PC-9 (cell line): ENCODE measurements at regions not wholly inside any gene's neighbourhood (a gene's known extent, or its start where the extent isn't known, plus 50 kb on each side); places are given as distances from the start of the nearest gene placed in this dataset.

ENCODE experiments used
- BruUV-seq: library from RNA; stranded (reverse); fragments of 400-500 nt; replicated peaks from 2 replicates; lab custom pipeline; 2021; lab: Mats Ljungman, UMichigan
- CTCF ChIA-PET: fragments of 300-600 bp; sonication (Branson Sonifier 250); formaldehyde crosslinking; loops from one replicate; lab custom pipeline; 2022; ENCODE audit warnings: antibody characterized with exemption; lab: Charles Lee
- POLR2A ChIA-PET: fragments of 300-600 bp; sonication (Branson Sonifier 250); formaldehyde crosslinking; loops from one replicate; lab custom pipeline; 2022; ENCODE audit warnings: antibody characterized with exemption; ENCODE audit not compliant: unreplicated experiment; lab: Charles Lee
- DNase-seq, 2 experiments: peaks; one replicate each; pipeline versions ENCODE4 v3.0.0 to v3.0.0-alpha.2; 2015 to 2022; ENCODE audit warnings: mixed read lengths in 1 of 2
- H2AFZ ChIP-seq: fragments of 200-600 bp; sonication (generic); 2 replicates; pipeline ENCODE4 v1.8.1; 2017; ENCODE audit warnings: antibody characterized with exemption
- H3F3A ChIP-seq: fragments of 200-600 bp; sonication (generic); 2 replicates; pipeline ENCODE4 v1.8.1; 2017; ENCODE audit warnings: antibody characterized with exemption, mild to moderate bottlenecking, low read depth; ENCODE audit not compliant: insufficient read depth
- H3K27ac ChIP-seq: fragments of 200-600 bp; sonication (generic); 2 replicates; pipeline ENCODE4 v1.6.1; 2016; ENCODE audit warnings: mixed run types
- H3K27me3 ChIP-seq: fragments of 200-600 bp; sonication (generic); 2 replicates; pipeline ENCODE4 v1.6.1; 2016; ENCODE audit warnings: low read depth, mixed run types; ENCODE audit not compliant: insufficient read depth
- H3K36me3 ChIP-seq: fragments of 200-600 bp; sonication (generic); 2 replicates; pipeline ENCODE4 v1.6.1; 2016; ENCODE audit warnings: low read depth, mixed run types
- H3K4me1 ChIP-seq: fragments of 200-600 bp; sonication (generic); replicated peaks from 2 replicates; pipeline ENCODE4 v1.6.1; 2016; ENCODE audit warnings: mixed run types; ENCODE audit not compliant: insufficient read depth
- H3K4me2 ChIP-seq: fragments of 200-600 bp; sonication (generic); 2 replicates; pipeline ENCODE4 v1.6.1; 2017; ENCODE audit warnings: mixed run types
- H3K4me3 ChIP-seq: fragments of 200-600 bp; sonication (generic); 2 replicates; pipeline ENCODE4 v1.6.1; 2016; ENCODE audit warnings: mixed run types
- H3K79me2 ChIP-seq: fragments of 200-600 bp; sonication (generic); 2 replicates; pipeline ENCODE4 v1.6.1; 2017; ENCODE audit warnings: low read depth, mixed run types
- H3K9me2 ChIP-seq: fragments of 200-600 bp; sonication (generic); 2 replicates; pipeline ENCODE4 v1.8.1; 2017; ENCODE audit warnings: mild to moderate bottlenecking; ENCODE audit not compliant: insufficient read depth
- H3K9me3 ChIP-seq: fragments of 200-600 bp; sonication (generic); 2 replicates; pipeline ENCODE4 v1.8.1; 2016; ENCODE audit warnings: low read depth; ENCODE audit not compliant: insufficient read depth
- H4K20me1 ChIP-seq: fragments of 200-600 bp; sonication (generic); 2 replicates; pipeline ENCODE4 v1.8.1; 2017; ENCODE audit not compliant: insufficient read depth
- EZH2 ChIP-seq: fragments of 200-600 bp; sonication (generic); IDR thresholded peaks from 2 replicates; pipeline ENCODE4 v1.8.0; 2017; ENCODE audit warnings: antibody characterized with exemption, low read depth
- intact Hi-C: fragments of 100-400 bp; cut with micrococcal nuclease; formaldehyde crosslinking; loops from one replicate; pipeline ENCODE4 v1.10.0; 2022; ENCODE audit not compliant: unreplicated experiment
- TF ChIP-seq, protein P1 (sequence below): fragments of 200-600 bp; sonication (generic); conservative IDR thresholded peaks from 2 replicates; pipeline ENCODE4 v1.6.1; 2017; ENCODE audit warnings: mixed run types, antibody characterized with exemption, mild to moderate bottlenecking, moderate library complexity

DNA sequence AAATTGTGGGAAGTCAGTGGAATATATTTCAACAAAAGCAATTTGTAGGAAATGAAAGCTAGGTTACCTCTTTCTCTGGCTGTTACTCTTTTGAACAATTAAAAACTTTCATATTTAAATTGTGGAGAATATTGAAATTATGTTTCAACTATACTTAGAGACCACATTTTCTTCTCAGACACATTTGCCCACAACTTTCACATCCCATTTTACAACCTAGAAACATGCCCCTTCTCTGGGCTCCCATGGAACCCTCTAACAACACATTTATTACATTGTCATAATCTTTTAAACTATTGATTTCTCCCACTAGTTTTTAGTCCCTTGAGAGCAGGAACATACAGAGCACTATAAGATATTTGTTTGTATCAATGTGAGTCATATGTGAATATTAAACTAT is 211.7 kb upstream of the TTC14 start:
- Histone ChIP-seq H3K9me2 (0 out of 2 replicates have a peak, but pooled peaks cover 4% of the 10 kb centered on the region), H3K4me1 (no peaks in the 10 kb centered on the region), H3K79me2 (no peaks in the 10 kb centered on the region), H3K9me3 (no peaks in the 10 kb centered on the region), H3K27ac (no peak overlapping the region), H3K36me3 (no peaks in the 10 kb centered on the region), H3F3A (no peaks in the 10 kb centered on the region), H3K4me2 (no peak overlapping the region), H4K20me1 (no peaks in the 10 kb centered on the region), H3K4me3 (no peak overlapping the region), H3K27me3 (no peaks in the 10 kb centered on the region), H2AFZ (no peak overlapping the region)
- DNase-seq, result no peak
- TF ChIP-seq, protein P1, sequence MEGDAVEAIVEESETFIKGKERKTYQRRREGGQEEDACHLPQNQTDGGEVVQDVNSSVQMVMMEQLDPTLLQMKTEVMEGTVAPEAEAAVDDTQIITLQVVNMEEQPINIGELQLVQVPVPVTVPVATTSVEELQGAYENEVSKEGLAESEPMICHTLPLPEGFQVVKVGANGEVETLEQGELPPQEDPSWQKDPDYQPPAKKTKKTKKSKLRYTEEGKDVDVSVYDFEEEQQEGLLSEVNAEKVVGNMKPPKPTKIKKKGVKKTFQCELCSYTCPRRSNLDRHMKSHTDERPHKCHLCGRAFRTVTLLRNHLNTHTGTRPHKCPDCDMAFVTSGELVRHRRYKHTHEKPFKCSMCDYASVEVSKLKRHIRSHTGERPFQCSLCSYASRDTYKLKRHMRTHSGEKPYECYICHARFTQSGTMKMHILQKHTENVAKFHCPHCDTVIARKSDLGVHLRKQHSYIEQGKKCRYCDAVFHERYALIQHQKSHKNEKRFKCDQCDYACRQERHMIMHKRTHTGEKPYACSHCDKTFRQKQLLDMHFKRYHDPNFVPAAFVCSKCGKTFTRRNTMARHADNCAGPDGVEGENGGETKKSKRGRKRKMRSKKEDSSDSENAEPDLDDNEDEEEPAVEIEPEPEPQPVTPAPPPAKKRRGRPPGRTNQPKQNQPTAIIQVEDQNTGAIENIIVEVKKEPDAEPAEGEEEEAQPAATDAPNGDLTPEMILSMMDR, result no peak
- no peak for TF ChIP-seq EZH2
- no TSS peak for BruUV-seq
- ChIA-PET CTCF (no interaction called here), POLR2A (no interaction called here)
- intact Hi-C loops, result no loop called here

- no peaks in the 10 kb centered on the region for H3K9me3 ChIP-seq
- H3K27ac ChIP-seq, result no peak overlapping the region
- ChIA-PET CTCF (no interaction called here), POLR2A (no interaction called here)
- no peaks in the 10 kb centered on the region for H4K20me1 ChIP-seq
- no peak overlapping the region for H3K4me3 ChIP-seq
- TF ChIP-seq, protein P1, result no peak
- no peak for TF ChIP-seq EZH2
- DNase-seq, result no peak
- no peaks in the 10 kb centered on the region for H3K27me3 ChIP-seq
- intact Hi-C loops, result no loop called here
- no peaks in the 10 kb centered on the region for H3F3A ChIP-seq
- H3K36me3 ChIP-seq, result no peaks in the 10 kb centered on the region
- BruUV-seq, result no TSS peak
- no peaks in the 10 kb centered on the region for H3K4me1 ChIP-seq
- 0 out of 2 replicates have a peak, but pooled peaks cover 4% of the 10 kb centered on the region for H3K9me2 ChIP-seq
- no peak overlapping the region for H2AFZ ChIP-seq
- no peaks in the 10 kb centered on the region for H3K79me2 ChIP-seq
- H3K4me2 ChIP-seq, result no peak overlapping the region
These were observed 211.0 kb upstream of the TTC14 start for GRCh38 chr3:180391001-180391400.

DNA sequence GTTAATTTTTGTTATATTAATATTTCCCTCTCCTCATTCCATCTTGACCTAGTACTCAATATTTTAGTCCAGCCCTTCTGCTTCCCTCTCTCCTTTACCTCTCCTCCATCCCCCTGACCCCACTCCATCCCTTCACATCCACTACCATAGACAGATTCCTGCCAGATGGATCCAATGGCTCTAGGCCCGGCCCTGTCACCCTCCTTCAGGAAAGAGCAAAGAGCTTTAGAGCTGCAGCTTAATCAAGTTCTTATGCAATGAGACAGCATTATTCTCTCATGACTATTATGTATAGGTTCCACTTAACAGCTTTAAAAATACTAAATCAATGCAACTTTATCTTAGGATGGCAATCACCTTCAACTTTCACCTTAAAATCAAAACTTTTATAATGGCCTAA is 200.7 kb upstream of the TTC14 start:
- Histone ChIP-seq H3K9me3 (no peaks in the 10 kb centered on the region), H4K20me1 (no peaks in the 10 kb centered on the region), H3F3A (no peaks in the 10 kb centered on the region), H3K4me3 (no peak overlapping the region), H2AFZ (no peak overlapping the region), H3K4me2 (no peak overlapping the region), H3K27me3 (no peaks in the 10 kb centered on the region), H3K27ac (no peak overlapping the region), H3K79me2 (no peaks in the 10 kb centered on the region), H3K4me1 (no peaks in the 10 kb centered on the region), H3K9me2 (no peaks in the 10 kb centered on the region), H3K36me3 (no peaks in the 10 kb centered on the region)
- TF ChIP-seq EZH2, result no peak
- TF ChIP-seq, protein P1, result no peak
- ChIA-PET CTCF (no interaction called here), POLR2A (interaction anchor here (0.6 to 0.7 kb wide), 2 partner anchors 427 to 1980 kb away, joined by 3 to 6 read pairs; no protein-coding TSS in a partner anchor)
- no TSS peak for BruUV-seq
- no peak for DNase-seq
- intact Hi-C loops, result no loop called here
